Naive thymus-derived CD4-positive, alpha-beta T cell (primary cell): ENCODE measurements at regions not wholly inside any gene's neighbourhood (a gene's known extent, or its start where the extent isn't known, plus 50 kb on each side); places are given as distances from the start of the nearest gene placed in this dataset.

Source experiments
- ATAC-seq: fragments of 150-1000 bp; cut with Tn5 transposase; 2 replicates; pipeline ENCODE4 v1.10.0; 2021; ENCODE audit warnings: mild to moderate bottlenecking, moderate library complexity
- CTCF ChIA-PET: fragments of 350-600 bp; sonication (Branson Sonifier 250); formaldehyde crosslinking; loops from one replicate; lab custom pipeline; 2021; ENCODE audit warnings: antibody characterized with exemption; lab: Charles Lee
- POLR2A ChIA-PET: fragments of 350-600 bp; sonication (Branson Sonifier 250); formaldehyde crosslinking; loops from one replicate; lab custom pipeline; 2021; ENCODE audit warnings: antibody characterized with exemption, inconsistent platforms; lab: Charles Lee
- DNase-seq, 9 donors: peaks; one replicate each; pipeline versions ENCODE4 v3.0.0 to v3.0.0-alpha.2; 2020 to 2022; ENCODE audit warnings: mixed read lengths in 1 of 9
- H3K27ac ChIP-seq: one replicate; pipeline ENCODE4 v1.7.0; 2013; ENCODE audit warnings: mild to moderate bottlenecking, low read depth, low read length, moderate library complexity
- H3K27me3 ChIP-seq, 2 donors: one replicate each; pipeline ENCODE4 v1.7.0; 2013; ENCODE audit warnings: low read length in 2 of 2, mild to moderate bottlenecking in 2 of 2, moderate library complexity in 2 of 2; ENCODE audit not compliant: control insufficient read depth in 2 of 2, insufficient read depth in 2 of 2
- H3K36me3 ChIP-seq, 3 experiments: 1 replicate in 2 of 3; 2 replicates in 1 of 3; pipeline ENCODE4 v1.7.0; 2013; ENCODE audit warnings: low read length in 3 of 3, mild to moderate bottlenecking in 3 of 3, moderate library complexity in 1 of 3; ENCODE audit not compliant: insufficient read depth in 3 of 3, control insufficient read depth in 2 of 3
- H3K4me1 ChIP-seq, 2 donors: one replicate each; pipeline ENCODE4 v1.7.0; 2013; ENCODE audit warnings: low read length in 2 of 2, mild to moderate bottlenecking in 2 of 2, moderate library complexity in 1 of 2; ENCODE audit not compliant: control insufficient read depth in 2 of 2, insufficient read depth in 2 of 2
- H3K4me3 ChIP-seq: 2 replicates; pipeline ENCODE4 v1.7.0; 2013; ENCODE audit warnings: mild to moderate bottlenecking, low read length
- H3K9me3 ChIP-seq, 3 experiments: 1 replicate in 2 of 3; 2 replicates in 1 of 3; pipeline ENCODE4 v1.7.0; 2013; ENCODE audit warnings: low read length in 3 of 3; ENCODE audit not compliant: control insufficient read depth in 2 of 3
- H3K27ac Mint-ChIP-seq, 9 donors: one replicate each; pipeline ENCODE4 v1.8.0; 2020 to 2022; ENCODE audit warnings: mixed read lengths in 9 of 9, mild to moderate bottlenecking in 8 of 9, moderate library complexity in 5 of 9, inconsistent platforms in 2 of 9
- H3K27me3 Mint-ChIP-seq, 5 donors: one replicate each; pipeline ENCODE4 v1.8.0; 2021 to 2022; ENCODE audit warnings: mixed read lengths in 5 of 5, mild to moderate bottlenecking in 1 of 5
- H3K36me3 Mint-ChIP-seq, 5 donors: one replicate each; pipeline ENCODE4 v1.8.0; 2020 to 2022; ENCODE audit warnings: mixed read lengths in 5 of 5, mild to moderate bottlenecking in 3 of 5, inconsistent platforms in 1 of 5
- H3K4me1 Mint-ChIP-seq, 7 donors: one replicate each; pipeline ENCODE4 v1.8.0; 2020 to 2022; ENCODE audit warnings: mixed read lengths in 7 of 7, mild to moderate bottlenecking in 3 of 7, inconsistent platforms in 1 of 7
- H3K4me3 Mint-ChIP-seq, 10 donors: one replicate each; pipeline ENCODE4 v1.8.0; 2020 to 2022; ENCODE audit warnings: mild to moderate bottlenecking in 10 of 10, mixed read lengths in 10 of 10, moderate library complexity in 6 of 10, inconsistent platforms in 2 of 10
- H3K9me3 Mint-ChIP-seq, 11 donors: one replicate each; pipeline ENCODE4 v1.8.0; 2020 to 2022; ENCODE audit warnings: mixed read lengths in 11 of 11, mild to moderate bottlenecking in 4 of 11, inconsistent platforms in 1 of 11, moderate library complexity in 1 of 11
- intact Hi-C, 2 donors: fragments of 100-400 bp; cut with micrococcal nuclease; formaldehyde crosslinking; loops; one replicate each; pipeline ENCODE4 v1.15.1; 2023

DNA sequence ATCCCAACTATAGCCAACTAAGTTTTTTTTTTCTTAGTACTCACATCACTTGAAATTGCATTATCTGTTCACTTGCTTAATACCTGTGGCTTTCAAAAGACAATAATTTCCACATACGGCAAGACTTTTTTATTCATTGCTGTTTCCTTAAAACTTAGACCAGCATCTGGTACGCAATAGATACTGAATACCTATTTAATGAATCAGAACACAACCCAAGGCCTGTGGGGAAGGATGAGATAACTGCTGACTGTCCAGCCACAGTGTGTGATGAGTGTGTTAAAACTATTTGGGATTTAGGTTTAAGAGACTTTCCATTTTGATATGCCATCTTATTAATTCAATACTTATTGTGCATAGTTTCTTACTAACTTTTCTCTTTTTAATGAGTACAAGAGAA is 988.7 kb downstream of the NTRK3 start:
- Histone ChIP-seq H3K9me3 (no peaks in the 10 kb centered on the region), H3K4me1 (no peaks in the 10 kb centered on the region), H3K4me3 (no peak overlapping the region), H3K27ac (no peak overlapping the region), H3K27me3 (no peaks in the 10 kb centered on the region), H3K36me3 (no peaks in the 10 kb centered on the region)
- DNase-seq (no peak), ATAC-seq (no peak)
- H3K4me3 Mint-ChIP-seq, result no peak overlapping the region
- CTCF ChIA-PET, result no interaction called here
- H3K36me3 Mint-ChIP-seq, result no peaks in the 10 kb centered on the region
- H3K27ac Mint-ChIP-seq, result no peak overlapping the region
- peaks cover 0 to 7% (median 2%) of the 10 kb centered on the region in 11 donors for H3K9me3 Mint-ChIP-seq
- intact Hi-C loops, result no loop called here
- no peaks in the 10 kb centered on the region for H3K4me1 Mint-ChIP-seq
- POLR2A ChIA-PET, result no interaction called here
- peaks cover 0 to 23% (median 18%) of the 10 kb centered on the region in 5 donors for H3K27me3 Mint-ChIP-seq

DNA sequence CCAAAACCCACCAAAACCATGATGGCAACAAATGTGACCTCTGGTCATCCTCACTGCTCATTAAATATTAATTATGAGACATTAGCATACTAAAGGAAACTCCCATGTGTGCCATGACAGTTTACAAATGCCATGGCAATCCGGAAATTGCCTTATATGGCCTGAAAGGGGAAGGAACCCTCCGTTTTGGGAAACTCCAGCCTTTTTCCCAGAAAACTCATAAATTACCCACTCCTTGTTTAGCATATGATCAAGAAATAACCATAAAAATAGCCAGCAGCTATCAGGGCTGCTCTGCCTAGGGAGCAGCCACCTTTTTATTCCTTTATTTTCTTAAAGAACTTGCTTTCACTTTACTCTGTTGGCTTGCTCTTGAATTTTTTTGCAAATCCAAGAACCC is 992.7 kb downstream of the NTRK3 start:
- Mint-ChIP-seq H3K9me3 (peaks cover 0 to 10% (median 6%) of the 10 kb centered on the region in 11 donors), H3K36me3 (no peaks in the 10 kb centered on the region), H3K4me3 (no peak overlapping the region), H3K27ac (no peak overlapping the region), H3K27me3 (peaks cover 0 to 33% (median 21%) of the 10 kb centered on the region in 5 donors), H3K4me1 (no peaks in the 10 kb centered on the region)
- Histone ChIP-seq H3K9me3 (no peaks in the 10 kb centered on the region), H3K4me1 (no peaks in the 10 kb centered on the region), H3K36me3 (no peaks in the 10 kb centered on the region), H3K27me3 (no peaks in the 10 kb centered on the region), H3K4me3 (no peak overlapping the region), H3K27ac (no peak overlapping the region)
- DNase-seq (no peak), ATAC-seq (no peak)
- intact Hi-C loops, result no loop called here
- ChIA-PET POLR2A (no interaction called here), CTCF (no interaction called here)

- H3K27ac ChIP-seq, result no peak overlapping the region
- intact Hi-C loops, result no loop called here
- H3K27ac Mint-ChIP-seq, result no peak overlapping the region
- ChIA-PET CTCF (no interaction called here), POLR2A (no interaction called here)
- H3K36me3 ChIP-seq, result no peaks in the 10 kb centered on the region
- no peaks in the 10 kb centered on the region for H3K36me3 Mint-ChIP-seq
- no peak overlapping the region for H3K4me3 Mint-ChIP-seq
- DNase-seq (no peak), ATAC-seq (no peak)
- no peak overlapping the region for H3K4me3 ChIP-seq
- H3K9me3 ChIP-seq, result no peaks in the 10 kb centered on the region
- H3K4me1 Mint-ChIP-seq, result no peaks in the 10 kb centered on the region
- peaks cover 0 to 33% (median 21%) of the 10 kb centered on the region in 5 donors for H3K27me3 Mint-ChIP-seq
- H3K27me3 ChIP-seq, result no peaks in the 10 kb centered on the region
- H3K4me1 ChIP-seq, result no peaks in the 10 kb centered on the region
- peaks cover 0 to 12% (median 6%) of the 10 kb centered on the region in 11 donors for H3K9me3 Mint-ChIP-seq
Observed at GRCh38 chr15:87263296-87263695, 993.2 kb downstream of the NTRK3 start.

DNA sequence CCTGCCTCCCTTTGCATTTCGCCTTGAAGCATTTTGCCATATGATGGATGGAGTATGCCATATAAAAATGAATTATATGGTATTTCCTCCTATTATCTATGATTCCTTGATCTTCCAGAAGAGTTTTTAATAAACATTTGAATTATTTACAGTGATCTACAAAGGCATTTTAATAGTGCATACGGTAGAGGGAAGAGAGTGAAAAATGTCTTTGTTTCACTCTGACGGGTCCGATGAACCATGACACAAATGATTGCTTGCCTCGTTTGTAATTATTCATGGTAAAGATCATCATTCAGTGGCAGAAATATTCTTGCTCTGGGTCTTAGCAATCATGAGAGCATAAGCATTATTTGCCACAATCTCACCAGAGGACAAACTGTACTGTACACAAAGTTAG is 1010.9 kb downstream of the NTRK3 start:
- no peak overlapping the region for H3K27ac ChIP-seq
- Mint-ChIP-seq H3K27me3 (peaks cover 0 to 9% (median 0%) of the 10 kb centered on the region in 5 donors), H3K27ac (no peak overlapping the region), H3K36me3 (no peaks in the 10 kb centered on the region), H3K4me3 (no peak overlapping the region), H3K9me3 (peaks cover 0 to 8% (median 0%) of the 10 kb centered on the region in 11 donors), H3K4me1 (no peaks in the 10 kb centered on the region)
- H3K36me3 ChIP-seq, result no peaks in the 10 kb centered on the region
- intact Hi-C loops, result no loop called here
- no peaks in the 10 kb centered on the region for H3K9me3 ChIP-seq
- ATAC-seq, result no peak
- no peak for DNase-seq
- ChIA-PET POLR2A (no interaction called here), CTCF (no interaction called here)
- H3K4me1 ChIP-seq, result no peaks in the 10 kb centered on the region
- no peaks in the 10 kb centered on the region for H3K27me3 ChIP-seq
- no peak overlapping the region for H3K4me3 ChIP-seq

GRCh38 chr15:87243474-87243873 is 1013.1 kb downstream of the NTRK3 start:
- no peaks in the 10 kb centered on the region for H3K36me3 ChIP-seq
- H3K27ac Mint-ChIP-seq, result no peak overlapping the region
- H3K9me3 ChIP-seq, result no peaks in the 10 kb centered on the region
- ChIA-PET CTCF (no interaction called here), POLR2A (no interaction called here)
- H3K4me1 Mint-ChIP-seq, result no peaks in the 10 kb centered on the region
- intact Hi-C loops, result no loop called here
- peaks cover 0 to 5% (median 0%) of the 10 kb centered on the region in 11 donors for H3K9me3 Mint-ChIP-seq
- H3K4me3 ChIP-seq, result no peak overlapping the region
- ATAC-seq (no peak), DNase-seq (no peak)
- H3K27me3 Mint-ChIP-seq, result peaks cover 0 to 11% (median 0%) of the 10 kb centered on the region in 5 donors
- no peak overlapping the region for H3K4me3 Mint-ChIP-seq
- H3K27me3 ChIP-seq, result no peaks in the 10 kb centered on the region
- no peaks in the 10 kb centered on the region for H3K36me3 Mint-ChIP-seq
- H3K4me1 ChIP-seq, result no peaks in the 10 kb centered on the region
- no peak overlapping the region for H3K27ac ChIP-seq

DNA sequence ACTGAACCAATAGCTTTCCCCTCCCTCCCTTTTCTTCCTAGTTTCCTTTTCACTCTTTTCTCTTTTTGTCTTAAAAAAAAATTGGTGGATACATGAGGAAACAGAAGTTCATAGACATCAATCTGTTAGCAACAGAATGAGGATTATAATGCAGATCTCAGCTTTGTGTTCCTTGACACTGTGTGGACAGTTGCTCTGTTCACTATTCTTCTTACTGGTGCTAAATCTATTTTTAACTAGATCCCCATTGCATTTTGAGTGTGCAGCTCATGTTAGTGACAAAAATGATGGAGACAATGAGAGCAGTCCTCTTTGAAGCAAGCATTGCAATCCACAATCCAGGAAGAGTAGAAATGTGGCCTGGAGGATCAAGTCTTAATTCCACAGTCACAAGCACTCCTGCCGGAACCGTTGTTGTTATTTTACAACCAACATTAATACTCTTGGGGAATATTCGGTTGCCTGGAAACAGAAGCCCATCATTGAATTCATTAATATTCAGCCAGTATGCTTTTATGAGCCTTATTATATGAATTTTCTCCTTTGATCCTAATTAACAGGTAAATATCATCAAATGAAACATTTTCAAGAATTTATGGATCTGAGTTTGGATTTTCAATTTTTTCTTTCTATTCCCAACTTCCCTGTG is 1016.8 kb downstream of the NTRK3 start:
- CTCF ChIA-PET, result no interaction called here
- POLR2A ChIA-PET, result no interaction called here
- no peaks in the 10 kb centered on the region for H3K36me3 ChIP-seq
- H3K36me3 Mint-ChIP-seq, result no peaks in the 10 kb centered on the region
- no peak overlapping the region for H3K27ac Mint-ChIP-seq
- H3K27ac ChIP-seq, result no peak overlapping the region
- no peak overlapping the region for H3K4me3 ChIP-seq
- no peak overlapping the region for H3K4me3 Mint-ChIP-seq
- H3K4me1 ChIP-seq, result no peaks in the 10 kb centered on the region
- intact Hi-C loops, result no loop called here
- DNase-seq, result no peak
- no peak for ATAC-seq
- H3K9me3 Mint-ChIP-seq, result peaks cover 0 to 8% (median 2%) of the 10 kb centered on the region in 11 donors
- no peaks in the 10 kb centered on the region for H3K27me3 ChIP-seq
- H3K9me3 ChIP-seq, result no peaks in the 10 kb centered on the region
- peaks cover 0 to 15% (median 6%) of the 10 kb centered on the region in 5 donors for H3K27me3 Mint-ChIP-seq
- no peaks in the 10 kb centered on the region for H3K4me1 Mint-ChIP-seq

DNA sequence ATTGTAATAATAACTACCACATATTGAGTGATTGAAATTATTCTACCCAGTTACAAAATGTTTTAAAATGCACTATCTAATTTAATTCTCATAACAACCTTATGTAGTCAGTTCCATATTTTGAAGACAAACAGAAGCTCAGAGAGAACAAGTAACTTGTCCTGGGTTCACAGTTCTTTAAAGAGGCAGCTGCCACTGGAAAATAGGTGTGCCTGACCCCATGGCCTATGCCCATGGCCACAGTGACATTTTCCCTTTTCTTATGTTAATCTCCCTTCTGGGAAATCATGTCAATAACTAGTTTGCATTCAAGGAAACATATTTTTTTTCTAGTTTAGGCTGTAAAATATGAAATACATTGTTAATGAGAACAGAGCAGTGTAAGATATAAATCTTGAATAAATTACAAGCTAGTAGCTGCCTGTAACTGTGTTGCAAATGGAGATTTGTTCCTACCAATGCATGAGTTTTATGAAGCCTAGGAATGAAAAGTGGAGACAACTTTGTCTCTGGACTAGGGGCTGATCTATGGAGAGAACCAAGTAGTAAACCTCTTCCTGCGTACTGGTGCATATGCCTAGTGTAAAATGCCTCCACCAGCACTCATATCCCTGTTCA is 1018.0 kb downstream of the NTRK3 start:
- Mint-ChIP-seq H3K9me3 (peaks cover 0 to 10% (median 4%) of the 10 kb centered on the region in 11 donors), H3K27ac (no peak overlapping the region), H3K4me3 (no peak overlapping the region), H3K27me3 (peaks cover 0 to 15% (median 6%) of the 10 kb centered on the region in 5 donors), H3K36me3 (peaks cover 0 to 4% (median 0%) of the 10 kb centered on the region in 5 donors), H3K4me1 (no peaks in the 10 kb centered on the region)
- H3K4me3 ChIP-seq, result no peak overlapping the region
- H3K27ac ChIP-seq, result no peak overlapping the region
- ATAC-seq, result no peak
- no peaks in the 10 kb centered on the region for H3K4me1 ChIP-seq
- intact Hi-C loops, result no loop called here
- DNase-seq, result no peak
- H3K9me3 ChIP-seq, result no peaks in the 10 kb centered on the region
- no peaks in the 10 kb centered on the region for H3K27me3 ChIP-seq
- POLR2A ChIA-PET, result no interaction called here
- no peaks in the 10 kb centered on the region for H3K36me3 ChIP-seq
- CTCF ChIA-PET, result no interaction called here
